LNCAP (cell line): ENCODE measurements at regions not wholly inside any gene's neighbourhood (a gene's known extent, or its start where the extent isn't known, plus 50 kb on each side); places are given as distances from the start of the nearest gene placed in this dataset.

Source experiments
- TF ChIP-seq, protein P1 (sequence below): fragments of 450-650 bp; IDR thresholded peaks from 2 replicates; pipeline ENCODE4 v1.5.1; 2017; ENCODE audit warnings: mild to moderate bottlenecking

- TF ChIP-seq, protein P1, sequence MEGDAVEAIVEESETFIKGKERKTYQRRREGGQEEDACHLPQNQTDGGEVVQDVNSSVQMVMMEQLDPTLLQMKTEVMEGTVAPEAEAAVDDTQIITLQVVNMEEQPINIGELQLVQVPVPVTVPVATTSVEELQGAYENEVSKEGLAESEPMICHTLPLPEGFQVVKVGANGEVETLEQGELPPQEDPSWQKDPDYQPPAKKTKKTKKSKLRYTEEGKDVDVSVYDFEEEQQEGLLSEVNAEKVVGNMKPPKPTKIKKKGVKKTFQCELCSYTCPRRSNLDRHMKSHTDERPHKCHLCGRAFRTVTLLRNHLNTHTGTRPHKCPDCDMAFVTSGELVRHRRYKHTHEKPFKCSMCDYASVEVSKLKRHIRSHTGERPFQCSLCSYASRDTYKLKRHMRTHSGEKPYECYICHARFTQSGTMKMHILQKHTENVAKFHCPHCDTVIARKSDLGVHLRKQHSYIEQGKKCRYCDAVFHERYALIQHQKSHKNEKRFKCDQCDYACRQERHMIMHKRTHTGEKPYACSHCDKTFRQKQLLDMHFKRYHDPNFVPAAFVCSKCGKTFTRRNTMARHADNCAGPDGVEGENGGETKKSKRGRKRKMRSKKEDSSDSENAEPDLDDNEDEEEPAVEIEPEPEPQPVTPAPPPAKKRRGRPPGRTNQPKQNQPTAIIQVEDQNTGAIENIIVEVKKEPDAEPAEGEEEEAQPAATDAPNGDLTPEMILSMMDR, result no peak
Observed at GRCh38 chr1:198947456-198947855, 308.6 kb downstream of the PTPRC start.

DNA sequence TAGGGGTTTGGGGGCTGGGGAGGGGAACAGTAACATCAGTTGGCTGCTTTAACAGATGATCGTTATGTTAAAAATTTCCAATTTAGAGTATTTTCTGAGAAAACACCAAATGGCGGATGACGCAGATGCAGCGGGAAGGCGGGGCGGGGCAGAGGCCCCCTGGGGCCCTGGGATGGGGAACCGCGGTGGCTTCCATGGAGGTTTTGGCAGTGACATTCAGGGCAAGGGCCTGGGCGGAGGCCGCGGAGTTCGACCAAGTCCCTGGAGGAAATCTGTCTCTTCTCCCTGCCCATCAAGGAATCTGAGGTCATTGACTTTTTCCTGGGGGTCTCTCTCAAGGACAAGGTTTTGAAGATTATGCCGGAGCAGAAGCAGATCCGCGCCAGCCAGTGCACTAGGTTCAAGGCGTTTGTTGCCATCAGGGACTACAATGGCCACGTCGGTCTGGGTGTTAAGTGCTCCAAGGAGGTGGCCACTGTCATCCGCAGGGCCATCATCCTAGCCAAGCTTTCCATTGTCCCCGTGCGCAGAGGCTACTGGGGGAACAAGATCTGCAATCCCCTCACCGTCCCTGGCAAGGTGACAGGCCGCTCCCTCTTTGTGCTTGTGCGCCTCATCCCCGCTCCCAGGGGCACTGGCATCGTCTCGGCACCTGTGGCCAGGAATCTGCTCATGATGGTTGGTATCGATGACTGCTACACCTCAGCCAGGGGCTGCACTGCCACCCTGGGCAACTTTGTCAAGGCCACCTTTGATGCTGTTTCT lies 310.2 kb downstream of the PTPRC start:
- TF ChIP-seq, protein P1, result no peak

GRCh38 chr1:198950036-198950435 lies 311.2 kb downstream of the PTPRC start:
- TF ChIP-seq, protein P1, result no peak

GRCh38 chr1:198955085-198955484 lies 316.2 kb downstream of the PTPRC start:
- TF ChIP-seq, protein P1, result no peak

- TF ChIP-seq, protein P1, result no peak
Observed at GRCh38 chr1:198957044-198957443, 318.2 kb downstream of the PTPRC start.

GRCh38 chr1:198959032-198959431 lies 320.2 kb downstream of the PTPRC start:
- TF ChIP-seq, protein P1, result no peak

GRCh38 chr1:198959676-198960075 lies 320.8 kb downstream of the PTPRC start:
- TF ChIP-seq, protein P1, result no peak
